Hematopoietic multipotent progenitor cell treated with erythropoietin and hydrocortisone succinate and interleukin-3 and kit ligand, for 8 days (in vitro differentiated cells): ENCODE measurements at regions not wholly inside any gene's neighbourhood (a gene's known extent, or its start where the extent isn't known, plus 50 kb on each side); places are given as distances from the start of the nearest gene placed in this dataset.

Source experiments
- DNase-seq: peaks from one replicate; pipeline ENCODE4 v3.0.0-alpha.2; 2015

- DNase-seq: no peak
Observed at GRCh38 chr4:110271986-110272385, 73.6 kb upstream of the ELOVL6 start.

- no peak for DNase-seq
Observed at GRCh38 chr4:110270492-110271197, 72.2 kb upstream of the ELOVL6 start.

- DNase-seq: no peak
Observed at GRCh38 chr4:110268790-110269189, 70.4 kb upstream of the ELOVL6 start.

GRCh38 chr4:110268352-110268751 lies 69.9 kb upstream of the ELOVL6 start:
- no peak for DNase-seq

GRCh38 chr4:110266136-110266535 lies 67.7 kb upstream of the ELOVL6 start:
- no peak for DNase-seq

- DNase-seq: no peak
Observed at GRCh38 chr4:110265001-110265400, 66.6 kb upstream of the ELOVL6 start.

- no peak for DNase-seq
Observed at GRCh38 chr4:110260299-110260698, 61.9 kb upstream of the ELOVL6 start.

GRCh38 chr4:110250023-110250387 lies 51.6 kb upstream of the ELOVL6 start:
- DNase-seq: no peak

GRCh38 chr4:110248831-110249253 lies 50.4 kb upstream of the ELOVL6 start:
- peak; percentile 100 for DNase-seq
